Small intestine (tissue), 7 donors: ENCODE measurements at regions not wholly inside any gene's neighbourhood (a gene's known extent, or its start where the extent isn't known, plus 50 kb on each side); places are given as distances from the start of the nearest gene placed in this dataset.

Experiments used
- DNase-seq, 2 donors: peaks; one replicate each; pipeline versions ENCODE4 v3.0.0 to v3.0.0-alpha.2; 2013
- FAIRE-seq: peaks from 2 replicates; lab custom pipeline; 2012; peaks lifted over from hg19 to GRCh38; lab: Jason Lieb, UNC
- H3K27ac ChIP-seq, 3 donors: one replicate each; pipeline ENCODE4 v1.5.1; 2013; ENCODE audit warnings: low read length in 2 of 3, mild to moderate bottlenecking in 2 of 3, control low read depth in 1 of 3, inconsistent platforms in 1 of 3, low read depth in 1 of 3, moderate library complexity in 1 of 3
- H3K27me3 ChIP-seq, 3 donors: one replicate each; pipeline ENCODE4 v1.6.1; 2013; ENCODE audit warnings: low read length in 3 of 3, inconsistent platforms in 1 of 3; ENCODE audit not compliant: control insufficient read depth in 3 of 3, insufficient read depth in 3 of 3
- H3K36me3 ChIP-seq, 3 donors: one replicate each; pipeline ENCODE4 v1.6.1; 2013; ENCODE audit warnings: low read length in 3 of 3, inconsistent platforms in 1 of 3, low read depth in 1 of 3, mild to moderate bottlenecking in 1 of 3, moderate library complexity in 1 of 3; ENCODE audit not compliant: control insufficient read depth in 3 of 3, insufficient read depth in 2 of 3
- H3K4me1 ChIP-seq, 3 donors: one replicate each; pipeline ENCODE4 v1.6.1; 2013; ENCODE audit warnings: low read length in 2 of 3, inconsistent platforms in 1 of 3, low read depth in 1 of 3, mild to moderate bottlenecking in 1 of 3, moderate library complexity in 1 of 3; ENCODE audit not compliant: control insufficient read depth in 3 of 3, insufficient read depth in 2 of 3
- H3K4me3 ChIP-seq, 3 donors: one replicate each; pipeline ENCODE4 v1.5.1; 2013; ENCODE audit warnings: low read length in 3 of 3, control low read depth in 1 of 3, inconsistent platforms in 1 of 3, low read depth in 1 of 3, mild to moderate bottlenecking in 1 of 3, moderate library complexity in 1 of 3
- H3K9me3 ChIP-seq, 2 donors: one replicate each; pipeline ENCODE4 v1.6.1; 2013; ENCODE audit warnings: low read depth in 1 of 2, low read length in 1 of 2; ENCODE audit not compliant: control insufficient read depth in 2 of 2, insufficient read depth in 1 of 2
- WGBS, 3 donors: extraction: QIAGEN DNeasy Blood & Tissue Kit; methylation state at CpG; one replicate each; pipeline ENCODE4 v1.1.7; 2013; 5-methylcytosine and 5-hydroxymethylcytosine counted together
- donor health status: healthy with polysubstance abuse.
- donor health status: control.
- donor health status: control.
- donor health status: Bipolar disorder and iron deficiency.
- donor health status: healthy.

DNA sequence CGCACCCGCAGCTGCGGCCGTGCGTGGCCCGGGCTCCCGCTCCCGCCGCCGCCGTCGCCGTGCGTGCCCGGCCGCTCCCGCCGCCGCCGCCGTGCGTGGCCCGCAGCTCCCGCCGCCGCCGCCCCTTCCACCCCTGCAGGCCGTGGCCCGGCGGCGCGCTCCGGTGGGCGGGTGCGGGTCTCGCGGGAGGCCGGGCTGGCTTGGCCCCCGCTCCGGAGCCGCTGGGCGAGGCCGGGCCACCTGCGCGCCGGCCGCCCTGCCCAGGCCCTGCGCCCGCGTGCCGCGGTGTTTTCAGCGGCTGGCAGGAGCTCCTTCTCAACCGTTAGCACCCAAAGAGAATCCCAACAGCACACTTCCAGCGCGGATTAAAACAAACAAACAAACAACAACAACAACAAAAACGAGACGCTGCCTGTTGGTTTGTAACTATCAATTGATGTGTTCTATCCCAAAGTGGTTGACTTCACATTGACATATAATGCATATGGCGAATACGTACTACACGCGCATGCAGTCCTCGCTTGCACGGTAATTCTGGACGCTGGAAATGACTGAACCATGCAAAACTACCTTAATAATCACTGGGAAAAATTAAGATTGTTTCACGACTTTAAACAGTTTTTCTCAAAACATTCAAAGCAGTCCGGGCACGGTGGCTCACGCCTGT is 113.7 kb upstream of the GOLGA8J start:
- Histone ChIP-seq H3K27me3 (peaks cover 11 to 31% (median 15%) of the 10 kb centered on the region in 3 donors), H3K4me3 (peak overlapping the region in 2 of 3 donors; percentile 34 to 54), H3K27ac (no peak overlapping the region), H3K36me3 (no peaks in the 10 kb centered on the region), H3K9me3 (no peaks in the 10 kb centered on the region), H3K4me1 (no peaks in the 10 kb centered on the region)
- no peak for DNase-seq
- no peak for FAIRE-seq
- 19 to 27% (median 27%) methylated on average over 39 to 69 of the region's 69 CpGs for WGBS, 3 donors

DNA sequence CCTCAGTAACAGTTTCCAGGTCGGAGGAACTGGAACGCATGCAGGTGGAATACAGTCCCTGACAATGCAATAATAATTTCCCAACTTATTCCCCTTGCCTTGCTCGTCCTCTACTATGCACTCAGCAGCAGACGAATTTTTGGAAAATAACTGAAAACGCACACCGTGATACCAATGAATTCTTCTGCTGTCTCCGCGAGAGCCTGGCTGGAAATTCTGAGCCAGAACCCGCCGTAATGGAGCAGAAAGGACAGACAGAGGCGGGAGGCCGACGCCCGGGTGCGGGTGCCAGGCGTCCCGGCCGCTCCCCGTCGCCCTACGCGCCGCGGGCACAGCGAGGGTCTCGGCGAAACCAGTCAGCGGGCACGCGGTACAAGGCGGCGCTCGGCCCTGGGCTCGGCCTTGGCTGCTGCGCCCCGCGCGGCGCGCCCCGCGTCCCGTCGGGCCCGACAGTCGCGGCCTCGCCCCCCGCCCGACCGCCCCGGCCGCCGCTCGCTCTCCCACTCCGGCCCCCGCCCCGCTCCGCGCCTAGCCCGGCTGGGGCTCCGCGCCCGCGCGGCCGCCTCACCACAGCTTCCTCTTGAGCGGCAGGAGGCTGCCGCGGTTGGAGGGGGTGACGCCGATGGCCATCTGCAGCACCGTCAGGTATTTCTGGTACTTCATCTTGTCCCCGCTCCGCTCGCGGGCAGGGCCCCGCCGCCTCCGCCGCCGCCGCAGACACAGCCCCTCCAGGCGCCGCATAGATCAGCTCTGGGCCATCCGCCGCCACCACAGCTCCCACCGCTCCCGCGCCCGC is 114.5 kb upstream of the GOLGA8J start:
- Histone ChIP-seq H3K9me3 (no peaks in the 10 kb centered on the region), H3K4me1 (no peaks in the 10 kb centered on the region), H3K27me3 (peaks cover 11 to 31% (median 15%) of the 10 kb centered on the region in 3 donors), H3K36me3 (no peaks in the 10 kb centered on the region), H3K4me3 (peak overlapping the region in 2 of 3 donors; percentile 34 to 54), H3K27ac (no peak overlapping the region)
- FAIRE-seq (no peak), DNase-seq (peak in 1 of 2 donors; percentile 31)
- WGBS, 3 donors = 4 to 8% (median 4%) methylated on average over 54 to 91 of the region's 91 CpGs

DNA sequence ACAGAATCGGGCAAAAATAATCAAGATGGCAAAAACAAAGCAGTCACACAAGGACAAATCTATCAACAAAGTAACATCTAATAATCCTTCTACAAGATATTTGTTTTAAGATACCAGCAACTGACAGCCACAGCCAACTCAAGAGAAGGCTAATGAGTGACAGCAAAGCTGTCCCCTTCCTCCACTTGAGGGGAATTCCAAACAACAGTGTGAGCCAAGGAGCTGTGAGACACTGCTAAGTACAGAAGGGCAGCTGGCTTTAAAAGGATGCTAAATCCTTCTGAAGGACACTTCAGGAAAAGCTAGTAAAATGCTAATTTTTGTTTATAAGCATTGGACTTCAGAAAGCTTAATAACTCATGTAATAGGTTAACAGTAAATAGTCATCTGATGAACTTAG is 120.3 kb upstream of the GOLGA8J start:
- Histone ChIP-seq H3K36me3 (no peaks in the 10 kb centered on the region), H3K9me3 (no peaks in the 10 kb centered on the region), H3K4me3 (no peak overlapping the region), H3K27me3 (peaks cover 0 to 8% (median 4%) of the 10 kb centered on the region in 3 donors), H3K4me1 (no peaks in the 10 kb centered on the region), H3K27ac (no peak overlapping the region)
- FAIRE-seq = no peak
- WGBS, 3 donors = 59 to 69% (median 65%) methylated on average over 1 of the region's 1 CpG
- DNase-seq = no peak

DNA sequence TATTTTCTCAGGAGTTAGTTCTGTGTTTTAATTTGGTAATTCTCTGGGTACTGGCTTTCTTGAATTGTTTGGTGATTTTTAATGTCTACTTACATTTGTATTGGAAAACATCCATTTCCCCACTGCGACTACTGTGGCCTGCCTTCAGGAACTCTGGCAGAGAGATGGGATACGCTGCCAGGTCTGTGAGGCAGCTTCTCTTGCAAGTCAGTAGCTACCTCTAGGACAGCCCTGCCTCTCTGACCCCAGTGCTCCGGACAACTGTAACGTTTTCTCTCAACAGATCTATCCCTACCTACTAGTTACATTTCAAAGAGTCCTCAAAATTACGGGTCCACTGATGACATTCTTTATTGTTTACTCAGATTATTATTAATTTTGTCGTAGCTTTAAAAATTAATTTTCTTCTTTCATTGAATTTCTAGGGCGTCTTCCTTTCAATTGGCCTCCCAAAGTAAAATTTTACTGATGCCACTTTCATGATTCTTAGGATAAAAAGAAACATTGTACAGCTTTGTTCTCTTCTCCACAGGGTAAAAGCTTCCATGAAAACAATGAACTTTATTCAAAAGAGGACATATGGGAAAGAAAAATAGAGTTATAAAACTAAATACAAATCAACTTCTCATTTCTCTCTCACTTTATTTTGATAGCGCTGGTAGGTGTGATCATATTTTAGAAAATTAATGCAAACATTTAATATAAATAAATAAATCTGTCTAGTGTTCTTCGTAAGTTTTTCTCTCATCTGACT is 123.2 kb upstream of the GOLGA8J start:
- no peak for FAIRE-seq
- 73 to 79% (median 79%) methylated on average over 9 of the region's 9 CpGs for WGBS, 3 donors
- Histone ChIP-seq H3K27ac (no peak overlapping the region), H3K4me1 (no peaks in the 10 kb centered on the region), H3K36me3 (no peaks in the 10 kb centered on the region), H3K27me3 (peaks cover 0 to 4% (median 0%) of the 10 kb centered on the region in 3 donors), H3K9me3 (no peaks in the 10 kb centered on the region), H3K4me3 (no peak overlapping the region)
- DNase-seq = no peak

DNA sequence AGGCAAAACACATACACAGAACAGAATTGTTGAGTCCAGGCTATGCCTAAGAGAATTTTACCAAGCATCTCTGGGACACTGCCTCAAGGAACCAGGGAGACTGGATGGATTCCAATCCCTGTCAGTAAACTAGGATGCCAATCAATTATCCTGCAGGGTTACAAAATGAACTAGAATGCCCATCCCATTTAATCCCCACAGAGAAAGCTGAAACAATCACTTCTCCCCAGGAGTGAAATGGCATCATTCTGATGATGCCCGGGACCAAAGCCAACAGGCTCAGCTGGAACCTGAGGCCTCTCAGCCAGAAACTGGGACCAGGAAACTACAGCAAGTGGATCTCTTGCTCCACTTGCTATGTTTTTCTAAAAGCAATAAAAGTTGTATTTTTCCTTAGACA is 130.0 kb upstream of the TJP1 start:
- Histone ChIP-seq H3K4me3 (no peak overlapping the region), H3K27me3 (no peaks in the 10 kb centered on the region), H3K27ac (no peak overlapping the region), H3K36me3 (no peaks in the 10 kb centered on the region), H3K9me3 (no peaks in the 10 kb centered on the region), H3K4me1 (no peaks in the 10 kb centered on the region)
- 22 to 64% (median 36%) methylated on average over 1 of the region's 1 CpG for WGBS, 3 donors
- FAIRE-seq = no peak
- DNase-seq = no peak

DNA sequence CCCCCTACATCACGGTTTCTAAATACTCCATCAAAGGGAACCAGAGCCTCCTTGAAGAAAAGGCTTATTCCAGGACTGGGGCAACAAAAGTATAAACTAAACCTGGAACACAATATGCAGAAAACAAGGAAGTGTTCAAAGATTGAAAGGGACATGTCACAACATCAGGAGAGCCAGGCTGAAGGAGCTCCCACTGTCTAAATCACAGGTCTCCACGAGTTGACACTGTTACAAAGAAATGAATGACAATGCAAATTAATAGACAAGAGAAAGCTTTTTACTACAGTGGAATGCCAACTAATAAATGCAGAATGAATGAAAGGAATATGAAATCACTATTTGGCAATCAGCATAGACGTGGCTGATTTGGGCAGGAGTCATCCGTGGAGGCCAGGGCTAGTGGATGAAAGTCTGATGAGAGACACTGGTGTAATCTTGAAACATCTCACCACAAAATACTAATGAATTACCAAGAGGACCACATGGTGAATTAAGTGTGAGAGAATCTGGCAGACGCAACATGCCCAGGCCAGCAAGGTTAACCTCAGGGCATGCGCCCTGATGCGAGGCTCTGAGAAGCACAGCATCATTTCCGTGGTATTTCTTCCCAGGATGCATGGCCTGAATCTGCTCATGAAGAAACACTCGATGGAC is 123.8 kb upstream of the TJP1 start:
- Histone ChIP-seq H3K27me3 (no peaks in the 10 kb centered on the region), H3K9me3 (no peaks in the 10 kb centered on the region), H3K4me3 (no peak overlapping the region), H3K27ac (no peak overlapping the region), H3K36me3 (no peaks in the 10 kb centered on the region), H3K4me1 (no peaks in the 10 kb centered on the region)
- 75 to 81% (median 80%) methylated on average over 9 of the region's 9 CpGs for WGBS, 3 donors
- FAIRE-seq (no peak), DNase-seq (no peak)

DNA sequence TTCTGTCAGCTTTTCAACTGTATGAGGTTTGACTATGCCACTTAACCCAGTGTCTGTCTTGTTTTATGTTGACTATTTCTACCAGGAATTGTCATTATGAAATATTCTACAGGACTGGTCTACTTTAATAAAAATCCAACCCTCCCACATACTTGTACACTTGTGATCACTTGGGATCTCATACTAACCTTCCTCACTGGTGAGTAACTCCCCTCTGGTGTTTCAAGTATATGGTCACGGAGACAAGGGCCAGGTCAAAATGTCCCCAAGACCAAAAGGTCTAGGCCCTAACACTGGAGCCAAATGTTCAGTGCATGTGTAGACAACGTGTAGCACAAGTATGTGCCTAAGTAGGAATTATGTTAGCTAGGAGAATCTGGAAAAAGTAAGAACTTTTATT is 122.7 kb upstream of the TJP1 start:
- Histone ChIP-seq H3K9me3 (no peaks in the 10 kb centered on the region), H3K4me3 (no peak overlapping the region), H3K4me1 (no peaks in the 10 kb centered on the region), H3K27ac (no peak overlapping the region), H3K36me3 (no peaks in the 10 kb centered on the region), H3K27me3 (no peaks in the 10 kb centered on the region)
- DNase-seq = no peak
- FAIRE-seq = no peak
- WGBS, 3 donors = 81 to 86% (median 84%) methylated on average over 2 of the region's 2 CpGs

DNA sequence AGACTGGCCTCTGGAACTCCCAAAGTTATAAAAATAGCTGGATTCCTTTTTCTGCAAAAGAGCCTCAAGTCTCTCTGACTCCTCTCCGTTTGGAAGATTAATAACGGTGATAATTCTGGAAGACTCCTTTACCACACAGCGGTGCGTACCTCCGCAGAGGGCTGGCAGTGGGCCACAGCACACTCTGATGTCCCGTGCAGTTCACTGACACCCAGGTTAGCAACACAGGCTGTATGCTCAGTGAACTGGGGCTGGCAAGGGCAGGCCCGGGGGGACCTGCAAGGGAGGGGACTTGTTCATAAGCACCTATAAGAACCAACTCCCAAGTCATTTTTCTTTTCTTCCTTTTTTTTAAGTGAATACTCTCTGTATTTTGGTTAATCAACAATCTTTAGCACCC is 120.3 kb upstream of the TJP1 start:
- no peak for FAIRE-seq
- H3K9me3 ChIP-seq = no peaks in the 10 kb centered on the region
- H3K27me3 ChIP-seq = no peaks in the 10 kb centered on the region
- no peak overlapping the region for H3K4me3 ChIP-seq
- H3K36me3 ChIP-seq = no peaks in the 10 kb centered on the region
- H3K4me1 ChIP-seq = no peaks in the 10 kb centered on the region
- H3K27ac ChIP-seq = no peak overlapping the region
- 76 to 85% (median 76%) methylated on average over 7 of the region's 7 CpGs for WGBS, 3 donors
- no peak for DNase-seq
